ENCODE measurements at regions not wholly inside any gene's neighbourhood (a gene's known extent, or its start where the extent isn't known, plus 50 kb on each side); places are given as distances from the start of the nearest gene placed in this dataset.
"Not testable (repeated sequence)": the region's sequence is repeated elsewhere in the genome, so short reads cannot be mapped to it uniquely, and the experiment has no call there.

- no peak for DNase-seq (ENCODE audit: low read depth in 2 of 2)
Observed at GRCh38 chr6:126967296-126968005, 151.0 kb upstream of the RSPO3 start.

GRCh38 chr6:126976253-126976797, 142.1 kb upstream of the RSPO3 start:
- no peak for DNase-seq (ENCODE audit: low read depth in 2 of 2)

GRCh38 chr6:126983779-126984178, 134.7 kb upstream of the RSPO3 start:
- no peak for DNase-seq (ENCODE audit: low read depth in 2 of 2)

GRCh38 chr6:126988125-126988524, 130.3 kb upstream of the RSPO3 start:
- not testable (repeated sequence) for DNase-seq (ENCODE audit: low read depth in 2 of 2)

- DNase-seq (ENCODE audit: low read depth in 2 of 2) = no peak
Observed at GRCh38 chr6:127000631-127001030, 117.8 kb upstream of the RSPO3 start.

GRCh38 chr6:127013865-127014264, 104.6 kb upstream of the RSPO3 start:
- no peak for DNase-seq (ENCODE audit: low read depth in 2 of 2)

GRCh38 chr6:127015858-127016257, 102.6 kb upstream of the RSPO3 start:
- DNase-seq (ENCODE audit: low read depth in 2 of 2) = no peak

GRCh38 chr6:127019828-127020227, 98.6 kb upstream of the RSPO3 start:
- DNase-seq (ENCODE audit: low read depth in 2 of 2) = no peak

- DNase-seq (ENCODE audit: low read depth in 2 of 2) = no peak
Observed at GRCh38 chr6:127022302-127022701, 96.2 kb upstream of the RSPO3 start.

- no peak for DNase-seq (ENCODE audit: low read depth in 2 of 2)
Observed at GRCh38 chr6:127023001-127023778, 95.3 kb upstream of the RSPO3 start.

GRCh38 chr6:127026247-127026646, 92.2 kb upstream of the RSPO3 start:
- no peak for DNase-seq (ENCODE audit: low read depth in 2 of 2)

- DNase-seq (ENCODE audit: low read depth in 2 of 2) = no peak
Observed at GRCh38 chr6:127030111-127030510, 88.4 kb upstream of the RSPO3 start.

- no peak for DNase-seq (ENCODE audit: low read depth in 2 of 2)
Observed at GRCh38 chr6:127030836-127031235, 87.6 kb upstream of the RSPO3 start.

GRCh38 chr6:127031511-127031910, 87.0 kb upstream of the RSPO3 start:
- no peak for DNase-seq (ENCODE audit: low read depth in 2 of 2)

GRCh38 chr6:127032971-127033370, 85.5 kb upstream of the RSPO3 start:
- no peak for DNase-seq (ENCODE audit: low read depth in 2 of 2)

- no peak for DNase-seq (ENCODE audit: low read depth in 2 of 2)
Observed at GRCh38 chr6:127051571-127052260, 66.8 kb upstream of the RSPO3 start.

GRCh38 chr6:127053032-127053874, 65.2 kb upstream of the RSPO3 start:
- no peak for DNase-seq (ENCODE audit: low read depth in 2 of 2)

- no peak for DNase-seq (ENCODE audit: low read depth in 2 of 2)
Observed at GRCh38 chr6:127053875-127054235, 64.6 kb upstream of the RSPO3 start.

GRCh38 chr6:127058027-127058426, 60.4 kb upstream of the RSPO3 start:
- DNase-seq (ENCODE audit: low read depth in 2 of 2) = no peak

- DNase-seq (ENCODE audit: low read depth in 2 of 2) = no peak
Observed at GRCh38 chr6:127058936-127059335, 59.5 kb upstream of the RSPO3 start.
